HG02678 (cell line): ENCODE measurements at regions not wholly inside any gene's neighbourhood (a gene's known extent, or its start where the extent isn't known, plus 50 kb on each side); places are given as distances from the start of the nearest gene placed in this dataset.
"Not testable (repeated sequence)": the region's sequence is repeated elsewhere in the genome, so short reads cannot be mapped to it uniquely, and the experiment has no call there.

ENCODE experiments used
- ATAC-seq: cut with Tn5 transposase; IDR thresholded peaks from one replicate; pipeline ENCODE4 v1.9.1; 2021; ENCODE audit warnings: mild to moderate bottlenecking, moderate library complexity; ENCODE audit not compliant: unreplicated experiment

DNA sequence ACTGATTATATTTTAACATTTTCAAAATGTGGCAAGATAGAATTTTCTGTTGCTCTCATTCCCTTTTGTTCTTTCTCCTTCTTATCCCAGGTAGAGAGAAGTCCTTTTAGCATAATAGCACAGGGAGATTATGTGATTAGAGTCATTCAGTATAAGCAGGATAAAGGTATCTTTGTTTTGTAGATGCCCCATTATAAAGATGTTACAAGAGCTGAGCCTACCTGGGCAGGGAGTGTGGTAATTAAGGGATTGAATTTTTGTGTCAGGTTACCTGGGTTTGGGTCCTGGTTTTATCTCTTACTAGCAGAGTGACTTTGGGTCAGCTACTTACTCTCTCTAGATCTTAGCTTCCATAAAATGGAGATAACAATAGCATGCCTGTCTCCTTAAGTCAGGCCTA is 536.5 kb downstream of the TMEM135 start:
- no peak for ATAC-seq

GRCh38 chr11:87573708-87574107 is 536.0 kb downstream of the TMEM135 start:
- ATAC-seq = no peak

DNA sequence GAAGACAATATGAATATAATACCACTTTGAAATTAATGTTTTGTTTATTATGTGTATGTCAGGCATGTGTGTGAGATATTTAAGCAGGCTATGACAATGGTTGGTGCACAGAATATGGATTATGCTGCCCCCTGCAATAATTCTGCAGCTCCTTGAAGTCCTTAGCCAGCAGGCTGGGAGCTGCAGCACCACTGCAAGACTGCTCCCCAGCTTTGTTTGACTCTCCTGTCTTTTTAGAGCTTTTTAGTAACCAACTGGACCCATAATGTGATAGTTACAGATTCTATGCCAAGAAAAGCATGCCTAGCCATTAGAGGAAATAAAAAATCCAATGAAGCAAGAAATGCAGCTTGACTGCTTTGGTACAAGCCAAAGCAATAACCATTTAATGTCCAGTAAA is 535.1 kb downstream of the TMEM135 start:
- no peak for ATAC-seq

DNA sequence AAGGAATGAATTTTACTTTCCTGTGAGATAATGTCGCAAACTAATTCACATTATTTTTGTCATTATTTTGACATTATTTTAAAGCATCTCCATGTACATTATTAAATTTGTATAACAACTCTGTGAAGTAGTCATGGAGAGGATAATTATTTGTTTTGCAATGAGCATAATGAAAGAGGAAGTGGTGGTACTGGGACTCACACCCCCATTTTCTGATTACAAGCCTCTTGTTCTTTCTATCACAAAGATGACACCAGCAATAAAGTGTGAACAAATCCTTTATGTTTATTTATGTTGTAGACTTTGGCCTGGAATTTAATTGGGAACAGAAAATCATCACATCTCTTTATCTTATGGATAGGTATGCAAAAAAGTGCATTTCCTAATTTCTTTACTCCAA is 522.6 kb downstream of the TMEM135 start:
- no peak for ATAC-seq

GRCh38 chr11:87559852-87560251 is 522.1 kb downstream of the TMEM135 start:
- not testable (repeated sequence) for ATAC-seq

DNA sequence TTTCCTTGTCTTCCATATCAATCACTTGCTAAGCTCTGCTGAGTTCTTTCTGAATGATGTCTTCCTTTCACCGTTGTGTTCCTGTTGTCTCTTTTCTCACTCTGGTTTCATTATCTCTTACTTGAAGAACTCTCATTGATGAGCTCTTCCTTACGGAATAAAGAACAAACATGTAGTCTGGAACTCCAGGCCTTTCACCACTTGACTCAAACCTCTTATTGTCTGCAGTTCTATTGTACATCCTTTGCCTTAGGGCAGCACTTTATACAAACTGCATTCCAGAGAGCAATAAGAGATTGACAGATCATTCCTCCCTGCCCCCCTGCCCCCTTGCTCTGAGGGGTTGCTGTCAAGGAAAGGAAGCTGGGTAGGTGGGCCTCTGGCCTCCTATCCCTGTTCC is 517.4 kb downstream of the TMEM135 start:
- ATAC-seq = no peak

GRCh38 chr11:87548797-87549196 is 511.1 kb downstream of the TMEM135 start:
- no peak for ATAC-seq

- no peak for ATAC-seq
Observed at GRCh38 chr11:87545858-87546257, 508.1 kb downstream of the TMEM135 start.

DNA sequence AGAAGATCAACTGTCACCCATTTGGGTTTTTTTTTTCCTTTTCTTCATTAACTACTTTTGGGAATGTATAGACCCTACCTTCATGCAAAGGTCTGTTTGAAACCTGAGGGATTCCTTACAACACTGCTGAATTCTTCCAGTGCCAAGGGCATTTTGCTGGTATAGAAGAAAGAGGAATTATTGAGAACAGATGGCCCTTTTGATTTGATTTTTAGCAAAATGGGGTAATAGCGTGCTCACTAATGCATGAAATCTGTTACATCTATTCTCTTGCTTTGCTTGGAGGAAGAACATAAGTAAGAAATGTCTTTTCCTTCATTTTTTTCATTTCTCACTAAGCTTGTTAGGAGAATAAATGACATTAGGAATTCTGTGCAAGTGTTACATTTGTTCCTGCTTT is 501.9 kb downstream of the TMEM135 start:
- ATAC-seq = no peak

DNA sequence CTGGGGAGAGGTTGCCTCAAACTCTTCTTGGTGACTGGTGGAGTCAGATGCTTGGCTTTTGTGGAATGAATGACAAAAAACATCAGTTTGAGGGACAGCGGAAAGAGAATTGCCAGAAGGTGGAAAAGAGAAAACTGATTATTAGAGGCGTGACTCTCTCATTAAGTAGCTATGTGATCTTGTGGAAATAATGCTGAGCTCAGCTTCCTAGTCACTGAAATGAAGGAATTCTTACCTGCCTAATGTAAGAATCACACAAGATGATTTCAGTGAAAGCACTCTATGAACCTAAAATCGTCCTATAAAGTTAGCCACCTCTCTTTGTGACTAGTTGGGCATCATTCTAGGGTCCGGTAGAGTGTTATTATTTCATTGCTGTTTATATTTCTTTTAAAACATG is 498.8 kb downstream of the TMEM135 start:
- no peak for ATAC-seq

DNA sequence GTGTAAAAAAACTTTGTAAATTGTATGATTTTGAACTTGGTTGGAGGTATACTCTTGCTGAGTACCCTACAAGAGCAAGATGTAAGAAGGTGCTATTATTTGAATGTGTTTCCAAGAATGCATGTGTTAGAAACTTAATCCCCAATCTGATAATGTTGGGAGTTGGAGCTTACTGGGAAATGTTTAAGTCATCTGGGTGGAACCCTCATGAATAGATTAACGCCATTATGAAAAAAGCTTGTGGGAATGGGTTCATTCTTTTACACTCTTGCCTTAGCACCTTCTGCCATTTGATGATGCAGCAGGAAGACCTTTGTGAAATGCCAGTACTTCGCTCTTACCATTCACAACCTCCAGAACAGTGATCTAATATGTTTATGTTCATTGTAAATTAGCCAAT is 498.3 kb downstream of the TMEM135 start:
- no peak for ATAC-seq

DNA sequence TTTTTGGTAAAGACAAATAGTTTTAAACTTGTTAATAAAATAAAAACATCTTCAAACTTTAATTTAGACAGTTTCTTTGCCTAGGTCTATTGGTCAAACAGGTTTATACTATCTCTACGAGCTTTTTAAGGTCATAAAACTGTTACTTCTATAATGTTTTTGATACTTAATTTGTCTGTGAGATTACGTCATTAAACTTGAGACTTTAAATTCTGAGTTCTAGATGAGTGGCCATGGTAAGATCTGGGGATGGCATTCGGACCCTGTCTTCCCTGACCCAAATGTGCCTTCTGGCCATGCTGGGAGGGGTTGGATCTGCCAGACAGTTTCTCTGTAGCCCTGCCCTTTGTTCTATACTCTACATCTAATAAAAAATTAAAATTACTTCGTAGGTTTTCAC is 497.8 kb downstream of the TMEM135 start:
- no peak for ATAC-seq

DNA sequence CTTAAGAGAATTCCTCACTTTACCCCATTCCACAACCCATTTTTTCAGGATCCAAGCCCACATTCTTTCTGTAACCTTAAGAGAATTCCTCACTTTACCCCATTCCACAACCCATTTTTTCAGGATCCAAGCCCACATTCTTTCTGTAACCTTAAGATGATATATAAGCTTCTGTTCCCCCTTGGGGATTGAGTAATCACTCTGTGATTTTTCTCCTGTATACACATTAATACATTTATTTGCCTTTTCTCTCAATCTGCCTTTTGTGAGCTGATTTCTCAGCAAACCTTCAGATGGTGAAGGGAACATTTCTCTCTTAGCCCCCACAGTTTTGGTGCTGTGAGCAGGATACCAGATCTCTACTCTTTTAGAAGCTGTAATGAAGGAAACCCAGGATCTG is 494.1 kb downstream of the TMEM135 start:
- ATAC-seq = not testable (repeated sequence)

GRCh38 chr11:87529486-87529885 is 491.8 kb downstream of the TMEM135 start:
- no peak for ATAC-seq

GRCh38 chr11:87528752-87529151 is 491.0 kb downstream of the TMEM135 start:
- no peak for ATAC-seq

- no peak for ATAC-seq
Observed at GRCh38 chr11:87523276-87523675, 485.5 kb downstream of the TMEM135 start.

GRCh38 chr11:87518266-87518665 is 480.5 kb downstream of the TMEM135 start:
- ATAC-seq = no peak

DNA sequence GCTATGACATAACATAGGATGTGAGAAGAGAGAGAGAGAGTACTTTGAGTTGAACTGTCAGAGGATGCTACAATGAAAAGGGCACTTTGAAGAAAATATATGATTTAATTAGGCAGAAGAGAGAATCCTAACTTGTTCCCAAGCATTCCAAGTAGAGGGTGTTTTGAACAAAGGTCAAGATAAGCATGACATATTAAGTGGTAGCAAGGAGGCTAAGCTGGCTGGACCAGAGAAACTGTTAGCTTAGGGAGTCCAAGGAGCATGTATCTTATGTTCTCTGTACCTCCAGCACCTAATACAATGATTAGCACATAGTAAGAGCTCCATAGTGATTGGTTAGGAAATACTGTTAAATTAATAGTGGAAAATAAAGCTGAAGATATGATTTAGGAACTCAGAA is 479.6 kb downstream of the TMEM135 start:
- no peak for ATAC-seq

DNA sequence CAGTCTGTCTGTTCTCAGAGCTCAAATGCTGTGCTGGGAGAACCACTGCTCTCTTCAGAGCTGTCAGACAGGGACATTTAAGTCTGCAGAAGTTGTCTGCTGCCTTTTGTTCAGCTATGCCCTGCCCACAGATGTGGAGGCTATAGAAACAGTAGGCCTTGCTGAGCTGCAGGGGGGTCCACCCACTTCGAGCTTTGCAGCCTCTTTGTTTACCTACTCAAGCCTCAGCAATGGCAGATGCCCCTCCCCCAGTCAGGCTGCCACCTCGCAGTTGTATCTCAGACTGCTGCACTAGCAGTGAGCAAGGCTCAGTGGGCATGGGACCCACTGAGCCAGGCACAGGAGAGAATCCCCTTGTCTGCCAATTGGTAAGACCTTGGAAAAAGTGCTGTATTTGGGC is 470.0 kb downstream of the TMEM135 start:
- ATAC-seq = not testable (repeated sequence)

- not testable (repeated sequence) for ATAC-seq
Observed at GRCh38 chr11:87506946-87507345, 469.2 kb downstream of the TMEM135 start.

DNA sequence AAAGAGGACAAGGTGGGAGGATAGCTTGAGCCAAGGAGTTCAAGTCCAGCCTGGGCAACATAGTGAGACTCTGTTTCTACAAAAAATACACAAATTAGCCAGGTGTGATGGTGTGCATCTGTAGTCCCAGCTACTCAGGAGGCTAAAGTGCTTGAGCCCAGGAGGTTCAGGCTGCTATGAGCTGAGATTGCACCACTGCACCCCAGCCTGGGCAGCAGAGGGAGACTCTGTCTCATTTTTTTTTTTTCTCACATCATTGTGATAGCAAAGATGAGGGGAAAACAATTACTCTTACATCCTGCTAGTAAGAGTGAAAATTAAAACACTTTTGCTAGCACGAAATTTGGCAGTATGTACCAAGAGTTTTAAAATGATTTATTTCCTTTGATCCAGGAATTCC is 463.7 kb downstream of the TMEM135 start:
- no peak for ATAC-seq

DNA sequence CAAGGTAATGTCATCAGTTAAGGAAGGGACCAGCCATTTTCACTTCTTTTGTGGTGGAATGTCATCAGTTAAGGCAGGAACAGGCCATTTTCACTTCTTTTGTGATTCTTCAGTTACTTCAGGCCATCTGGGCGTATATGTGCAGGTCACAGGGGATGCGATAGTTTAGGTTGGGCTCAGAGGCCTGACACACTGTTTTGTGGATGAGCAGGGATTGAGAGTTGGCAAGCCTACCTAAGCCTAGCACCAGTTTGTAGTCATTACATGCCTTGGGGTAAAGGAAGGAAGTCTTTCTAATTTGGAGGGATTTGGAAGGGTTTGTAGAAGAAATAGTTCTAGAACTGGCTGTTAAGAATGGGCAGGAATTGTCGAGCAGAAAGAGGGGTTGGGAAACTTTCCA is 457.2 kb downstream of the TMEM135 start:
- ATAC-seq = not testable (repeated sequence)

DNA sequence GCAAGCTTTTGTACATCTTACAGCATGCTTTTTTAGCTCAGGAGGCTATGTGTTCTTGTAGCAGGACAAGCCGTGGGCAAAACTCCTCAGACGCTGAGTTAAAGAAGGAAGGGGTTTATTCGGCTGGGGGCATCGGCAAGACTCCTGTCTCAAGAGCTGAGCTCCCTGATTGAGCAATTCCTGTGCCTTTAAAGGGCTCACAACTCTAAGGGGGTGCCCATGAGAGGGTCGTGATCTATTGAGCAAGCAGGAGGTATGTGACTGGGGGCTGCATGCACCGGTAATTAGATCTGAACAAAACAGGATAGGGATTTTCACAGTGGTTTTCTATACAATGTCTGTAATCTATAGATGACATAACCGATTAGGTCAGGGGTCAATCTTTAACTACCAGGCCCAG is 456.3 kb downstream of the TMEM135 start:
- ATAC-seq = not testable (repeated sequence)

DNA sequence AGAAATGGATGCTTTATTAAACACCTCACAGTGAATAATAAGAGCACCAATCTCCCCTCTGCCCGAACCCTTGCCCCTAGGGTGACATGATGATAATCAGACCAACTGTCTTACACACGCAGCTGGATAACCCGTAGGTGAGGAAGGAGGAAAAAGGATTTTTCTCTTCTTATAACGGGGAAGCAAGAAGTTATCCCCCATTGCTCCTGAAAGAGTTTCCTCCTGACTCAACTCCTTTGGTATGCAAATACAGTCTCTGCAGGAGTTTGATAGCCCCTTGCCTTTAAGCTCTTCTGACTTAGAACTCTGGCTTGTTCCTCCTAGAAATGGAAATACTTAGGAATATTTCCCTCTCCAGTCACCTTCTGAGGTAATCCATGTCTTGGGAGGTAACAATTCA is 455.8 kb downstream of the TMEM135 start:
- no peak for ATAC-seq
